ENCODE measurements at regions not wholly inside any gene's neighbourhood (a gene's known extent, or its start where the extent isn't known, plus 50 kb on each side); places are given as distances from the start of the nearest gene placed in this dataset.
A peak's percentile ranks its signal among the peaks of the same experiment; 100 is the strongest.

DNA sequence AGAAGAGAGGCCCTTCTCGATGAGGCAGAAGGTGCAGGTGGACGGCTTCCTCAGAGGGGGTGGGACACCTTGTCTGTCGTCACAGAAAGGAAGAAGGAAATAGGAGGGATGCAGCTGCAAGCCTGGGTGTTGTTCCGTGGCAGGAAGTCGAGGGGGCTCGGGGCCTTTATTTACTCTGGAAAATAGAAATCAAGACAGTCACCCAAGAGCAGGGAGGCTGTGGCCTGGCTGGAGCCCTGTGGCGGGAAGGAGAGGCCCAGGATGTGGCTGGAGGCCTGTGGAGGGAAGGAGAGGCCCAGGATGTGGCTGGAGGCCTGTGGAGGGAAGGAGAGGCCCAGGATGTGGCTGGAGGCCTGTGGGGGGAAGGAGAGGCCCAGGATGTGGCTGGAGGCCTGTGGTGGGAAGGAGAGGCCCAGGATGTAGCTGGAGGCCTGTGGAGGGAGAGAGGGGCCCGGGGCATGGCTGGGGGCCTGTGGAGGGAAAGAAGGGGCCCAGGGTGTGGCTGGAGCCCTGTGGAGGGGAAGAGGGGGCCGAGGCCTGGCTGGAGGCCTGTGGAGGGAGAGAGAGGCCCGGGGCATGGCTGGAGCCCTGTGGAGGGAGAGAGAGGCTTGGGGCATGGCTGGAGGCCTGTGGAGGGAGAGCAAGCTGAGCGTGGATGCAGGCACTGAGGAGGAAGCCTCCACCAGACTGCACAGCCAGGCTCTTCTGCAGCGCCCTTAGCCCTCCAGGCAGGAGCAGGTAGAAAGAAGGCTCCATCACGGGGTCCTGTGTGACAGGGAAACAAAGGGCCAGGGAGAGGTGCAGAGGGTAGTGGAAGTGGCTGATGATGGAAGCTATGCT is 97.3 kb upstream of the SFMBT2 start:
- DNase-seq (ENCODE audit: low read depth in 2 of 2), result peak in 1 of 2 donors; percentile 8

DNA sequence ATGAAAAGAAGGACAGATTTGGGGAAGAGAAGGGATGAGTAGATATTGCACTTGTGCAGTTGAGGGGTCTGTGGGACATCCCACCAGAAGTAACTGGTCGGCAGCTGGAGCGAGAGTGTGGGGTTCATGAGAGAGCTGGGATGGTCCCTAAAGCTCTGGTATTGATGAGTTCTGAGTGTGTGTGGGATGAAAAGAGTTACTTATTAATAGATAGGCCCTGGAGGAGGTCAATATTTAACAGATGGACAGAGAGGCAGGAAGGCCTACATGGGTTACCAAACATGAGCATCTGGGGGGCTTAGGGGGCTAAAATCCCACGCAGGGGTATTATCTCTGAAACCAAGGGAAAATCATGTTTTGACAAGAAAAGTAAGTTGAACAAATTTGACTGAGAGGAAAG is 95.7 kb upstream of the SFMBT2 start:
- no peak for DNase-seq (ENCODE audit: low read depth in 2 of 2)

- no peak for DNase-seq (ENCODE audit: low read depth in 2 of 2)
These were observed 94.4 kb upstream of the SFMBT2 start for GRCh38 chr10:7505196-7505595.

- no peak for DNase-seq (ENCODE audit: low read depth in 2 of 2)
These were observed 92.4 kb upstream of the SFMBT2 start for GRCh38 chr10:7503190-7503589.

- no peak for DNase-seq (ENCODE audit: low read depth in 2 of 2)
These were observed 90.3 kb upstream of the SFMBT2 start for GRCh38 chr10:7501157-7501556.

DNA sequence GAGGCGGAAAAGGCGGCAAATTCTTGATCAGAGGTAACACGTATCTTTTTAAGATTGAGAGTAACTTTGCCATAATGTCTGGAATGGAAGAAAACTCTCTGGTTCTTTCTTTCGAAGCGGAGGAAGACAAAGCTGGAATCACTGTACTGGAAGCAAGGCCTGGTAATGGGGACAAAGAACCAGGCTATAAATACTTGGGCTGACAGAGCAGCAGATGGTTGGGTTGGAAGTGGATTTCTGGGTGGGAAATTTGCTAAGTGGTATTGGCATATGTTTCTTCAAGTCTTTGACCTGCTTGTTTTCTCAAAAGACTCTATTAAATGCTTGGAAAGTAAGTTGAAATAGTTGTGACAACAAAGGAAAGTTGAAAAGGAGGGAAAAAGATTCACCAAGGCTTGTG is 87.3 kb upstream of the SFMBT2 start:
- DNase-seq (ENCODE audit: low read depth in 2 of 2), result no peak

GRCh38 chr10:7493996-7494395 is 83.2 kb upstream of the SFMBT2 start:
- DNase-seq (ENCODE audit: low read depth in 2 of 2), result no peak

DNA sequence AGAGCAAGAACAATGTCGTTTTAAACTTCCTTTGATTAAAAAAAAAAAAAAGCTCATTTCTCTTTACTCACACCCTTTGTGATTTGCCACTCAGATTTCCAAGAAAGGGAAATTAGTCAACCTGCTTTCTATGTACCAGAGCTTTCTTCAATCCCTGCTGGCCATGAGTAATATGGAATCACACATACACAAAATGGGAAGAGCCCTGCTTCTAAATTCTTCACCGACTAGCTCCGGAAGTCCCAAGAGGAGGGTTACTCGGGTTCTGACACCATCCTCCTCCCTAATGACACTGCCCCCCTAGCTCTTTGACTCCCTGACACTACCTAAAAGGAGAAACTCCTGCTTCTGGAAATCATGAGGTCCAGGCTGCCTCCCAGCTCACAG is 81.8 kb upstream of the SFMBT2 start:
- DNase-seq (ENCODE audit: low read depth in 2 of 2), result no peak

DNA sequence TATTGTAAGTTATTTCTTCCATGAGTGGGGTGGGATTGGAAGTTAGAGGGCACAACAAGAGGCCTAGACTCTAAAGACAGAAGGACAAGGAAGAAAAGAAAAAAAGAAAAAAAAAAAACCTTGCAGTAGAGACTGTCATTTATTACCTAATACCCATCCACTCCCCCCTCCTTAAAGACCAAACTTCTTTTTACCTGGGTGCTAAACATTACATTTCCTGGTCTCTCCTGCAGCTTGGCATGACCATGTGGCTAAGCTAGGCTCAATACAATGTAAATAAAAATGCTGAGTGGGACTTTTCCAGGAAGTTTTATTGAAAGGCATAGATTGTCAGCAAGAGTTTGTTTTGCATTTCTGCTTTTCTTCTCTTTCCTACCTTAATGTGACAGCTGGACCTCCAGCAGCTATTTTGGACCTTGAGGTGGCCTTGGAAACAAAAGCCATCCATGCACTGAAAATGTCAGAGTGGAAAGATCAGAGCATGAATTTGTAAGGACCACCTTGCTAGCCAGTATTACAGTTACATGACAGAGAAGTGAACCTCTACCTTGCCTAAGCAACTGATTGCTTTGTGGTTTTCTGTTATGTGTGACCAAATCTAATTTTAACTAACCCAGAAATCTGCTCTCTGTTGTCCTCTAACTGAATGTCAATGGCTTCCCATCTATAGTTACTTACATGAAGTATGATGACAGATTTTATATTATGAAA is 81.3 kb upstream of the SFMBT2 start:
- no peak for DNase-seq (ENCODE audit: low read depth in 2 of 2)

- no peak for DNase-seq (ENCODE audit: low read depth in 2 of 2)
These were observed 80.4 kb upstream of the SFMBT2 start for GRCh38 chr10:7491230-7491629.

DNA sequence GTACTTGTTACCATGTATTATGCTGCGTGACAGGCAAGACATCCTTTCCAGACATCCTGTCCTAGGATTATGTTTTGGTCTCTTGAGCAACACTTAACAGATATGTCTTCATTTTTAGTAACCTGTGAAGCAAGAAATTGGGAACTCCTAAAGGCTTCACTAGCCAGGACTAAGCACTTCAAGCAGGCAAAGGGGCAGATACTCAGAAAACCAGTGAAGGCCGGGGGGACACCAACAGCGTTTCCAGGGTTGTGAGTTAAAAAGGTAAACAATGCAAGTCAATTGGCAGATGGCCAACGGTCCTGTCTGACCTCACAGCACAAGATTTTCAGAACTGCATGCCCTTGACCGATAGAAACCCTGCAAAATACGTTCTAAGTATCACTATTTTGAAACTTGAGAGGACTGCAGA is 77.6 kb upstream of the SFMBT2 start:
- no peak for DNase-seq (ENCODE audit: low read depth in 2 of 2)

DNA sequence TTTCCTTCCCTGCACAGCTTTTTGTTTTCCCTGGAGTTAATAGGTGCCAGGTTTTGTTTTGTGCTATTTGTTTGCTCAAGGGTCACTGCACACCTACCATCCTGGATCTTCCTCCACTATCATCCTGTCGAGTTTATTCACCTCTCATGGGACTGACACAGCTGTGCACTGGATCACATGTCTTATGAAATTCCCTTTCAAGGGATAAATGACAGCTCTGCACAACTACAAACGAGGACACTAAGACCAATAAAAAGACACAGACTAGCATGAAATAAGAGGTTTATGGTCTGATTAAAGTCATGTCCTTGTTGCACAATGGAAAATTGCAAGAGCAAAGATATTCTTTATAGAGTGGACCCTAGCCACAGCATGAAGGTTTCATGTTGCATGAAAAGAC is 76.7 kb upstream of the SFMBT2 start:
- DNase-seq (ENCODE audit: low read depth in 2 of 2), result no peak

GRCh38 chr10:7486528-7486927 is 75.7 kb upstream of the SFMBT2 start:
- DNase-seq (ENCODE audit: low read depth in 2 of 2), result no peak

GRCh38 chr10:7485799-7486198 is 75.0 kb upstream of the SFMBT2 start:
- DNase-seq (ENCODE audit: low read depth in 2 of 2), result no peak

- no peak for DNase-seq (ENCODE audit: low read depth in 2 of 2)
These were observed 74.4 kb upstream of the SFMBT2 start for GRCh38 chr10:7485244-7485556.

DNA sequence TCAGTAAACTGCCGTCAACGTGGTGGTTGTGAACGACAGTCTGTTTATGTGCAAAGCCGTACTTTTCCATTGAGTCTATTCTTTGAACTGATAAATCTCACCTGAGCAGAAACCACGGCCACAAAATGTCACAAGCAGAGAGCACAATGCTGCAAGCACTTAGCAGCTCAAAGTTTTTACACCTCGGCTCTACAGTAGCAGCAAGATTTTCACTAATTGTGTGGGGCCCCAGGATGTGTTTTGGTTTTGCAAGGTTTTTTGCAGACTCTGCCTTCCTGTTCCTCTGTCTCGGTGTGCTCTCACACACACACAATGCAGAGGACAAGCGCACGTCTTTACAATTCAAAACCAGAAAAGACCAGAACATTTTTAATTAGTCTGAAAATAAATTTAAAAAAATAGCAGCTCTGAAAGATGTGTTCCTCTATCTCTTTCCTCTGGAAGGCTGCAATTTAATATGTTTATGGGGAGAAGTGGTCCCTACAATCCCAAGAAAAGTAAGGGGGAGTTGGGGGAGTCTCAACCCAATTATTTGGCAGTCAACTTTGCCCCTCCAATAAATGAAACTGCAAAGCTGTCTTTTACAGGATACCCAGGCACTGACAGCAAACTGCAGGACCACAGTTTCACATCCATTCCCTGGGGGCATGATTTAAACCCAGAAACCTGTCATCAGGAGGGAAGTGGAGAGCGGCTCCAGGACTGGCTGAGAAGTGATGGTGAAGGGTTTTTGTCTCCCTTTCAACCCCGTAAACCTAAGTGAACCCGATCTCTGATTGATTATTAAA is 73.8 kb upstream of the SFMBT2 start:
- peak in 1 of 2 donors; percentile 12 for DNase-seq (ENCODE audit: low read depth in 2 of 2)

GRCh38 chr10:7483848-7484247 is 73.0 kb upstream of the SFMBT2 start:
- no peak for DNase-seq (ENCODE audit: low read depth in 2 of 2)

DNA sequence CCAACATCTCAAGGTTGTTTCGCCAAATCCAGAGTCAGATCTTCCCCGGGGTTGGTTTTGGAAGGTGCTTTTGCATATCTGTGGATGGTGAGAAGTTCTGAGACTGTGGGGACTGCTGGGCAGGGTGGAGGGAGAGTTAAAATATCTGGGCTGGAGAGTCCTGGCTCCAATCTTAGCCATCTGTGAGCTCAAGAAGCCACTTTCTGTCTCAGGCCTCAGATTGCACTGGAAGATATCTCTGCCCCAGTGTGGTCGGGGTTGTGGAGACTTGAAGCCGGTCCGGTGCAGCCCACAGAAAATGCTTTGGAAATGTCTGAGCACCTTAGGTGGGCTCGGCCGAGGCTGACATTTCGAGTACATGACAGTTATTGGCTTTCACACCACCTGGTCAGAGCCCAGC is 72.2 kb upstream of the SFMBT2 start:
- DNase-seq (ENCODE audit: low read depth in 2 of 2), result no peak

GRCh38 chr10:7481368-7481765 is 70.5 kb upstream of the SFMBT2 start:
- no peak for DNase-seq (ENCODE audit: low read depth in 2 of 2)

DNA sequence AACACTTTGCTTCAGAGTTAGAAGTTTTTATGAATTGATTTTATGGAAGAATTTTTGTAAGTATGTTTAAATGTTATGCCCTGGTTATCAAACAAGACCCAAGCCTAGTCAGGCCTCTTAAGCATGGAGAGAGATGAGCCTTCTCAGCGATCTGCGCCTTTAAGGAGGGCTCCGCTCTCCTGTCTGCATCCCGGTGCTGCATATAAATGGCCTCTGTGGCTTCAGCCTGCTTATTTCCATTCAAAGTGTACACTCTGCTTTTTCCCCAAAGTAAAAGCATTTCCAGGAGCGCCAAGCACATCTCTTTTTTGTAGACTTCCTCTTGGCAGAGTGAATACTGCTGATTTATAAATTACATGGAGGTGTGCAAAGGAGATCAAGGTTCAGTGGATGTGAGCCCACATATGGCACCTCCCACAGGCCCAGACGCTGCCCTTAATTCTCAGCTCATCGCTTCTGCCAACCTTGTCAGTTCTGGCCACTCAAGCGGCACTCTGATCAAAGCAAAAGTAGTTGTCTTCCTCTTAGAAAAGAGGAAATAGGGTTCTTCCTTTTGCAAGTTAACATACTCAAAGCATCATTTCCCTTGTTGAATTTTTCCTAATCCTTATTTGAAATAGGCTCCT is 70.0 kb upstream of the SFMBT2 start:
- DNase-seq (ENCODE audit: low read depth in 2 of 2), result no peak

DNA sequence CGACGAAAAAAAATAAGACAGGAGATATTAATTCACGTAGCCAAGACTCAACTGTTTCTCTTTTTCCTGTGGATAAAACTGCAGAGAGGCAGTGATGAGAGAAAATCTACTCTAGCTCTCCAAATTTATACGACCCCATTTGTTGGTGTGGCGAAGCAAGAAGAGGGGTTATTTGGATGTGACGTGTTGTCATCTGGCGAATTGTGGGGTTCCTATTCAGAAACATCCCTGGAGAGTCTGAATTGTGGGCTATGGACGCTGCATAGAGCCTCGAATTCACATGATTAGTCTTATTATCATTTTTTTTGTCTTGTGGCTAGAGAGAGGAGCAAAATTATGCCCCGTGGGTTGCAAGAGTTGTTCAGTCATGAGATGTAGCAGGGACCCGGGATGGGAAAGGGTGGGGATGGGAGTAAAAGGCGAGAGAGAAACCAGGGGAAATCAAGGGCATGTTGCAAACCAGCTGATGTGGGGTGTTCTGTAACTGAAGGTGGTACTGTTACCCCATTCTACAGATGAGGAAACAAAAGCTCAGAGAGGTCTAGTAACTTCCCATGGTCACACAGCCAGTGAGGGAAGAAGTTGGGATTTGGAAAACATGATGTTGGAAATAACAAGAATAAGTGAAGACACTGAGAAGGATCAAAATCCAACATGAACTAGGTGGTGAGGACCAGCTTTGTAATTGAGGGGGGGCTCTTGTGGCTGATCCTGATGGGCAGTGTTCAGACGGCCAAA is 69.2 kb upstream of the SFMBT2 start:
- DNase-seq (ENCODE audit: low read depth in 2 of 2), result no peak

Measured in stimulated activated CD4-positive, alpha-beta T cell treated with anti-CD3 and anti-CD28 coated beads, Interleukin-15, amount 100 ng/mL, for 48 hours (primary cell).